Mesothelial cell of epicardium (in vitro differentiated cells): ENCODE measurements at regions not wholly inside any gene's neighbourhood (a gene's known extent, or its start where the extent isn't known, plus 50 kb on each side); places are given as distances from the start of the nearest gene placed in this dataset.

Experiments used
- DNase-seq, 2 experiments: peaks; one replicate each; pipeline ENCODE4 v3.0.0; 2021; ENCODE audit warnings: low spot score in 2 of 2; ENCODE audit not compliant: unreplicated experiment in 2 of 2
- H3K27ac Mint-ChIP-seq: 2 replicates; pipeline ENCODE4 v1.8.0; 2021; ENCODE audit warnings: mixed read lengths
- H3K27me3 Mint-ChIP-seq: 2 replicates; pipeline ENCODE4 v1.8.0; 2021; ENCODE audit warnings: low read depth, mixed read lengths
- H3K36me3 Mint-ChIP-seq: 2 replicates; pipeline ENCODE4 v1.8.0; 2021; ENCODE audit warnings: mixed read lengths
- H3K4me1 Mint-ChIP-seq: 2 replicates; pipeline ENCODE4 v1.8.0; 2021; ENCODE audit warnings: mixed read lengths
- H3K4me3 Mint-ChIP-seq: 2 replicates; pipeline ENCODE4 v1.8.0; 2021; ENCODE audit warnings: mild to moderate bottlenecking, moderate library complexity, mixed read lengths
- H3K9me3 Mint-ChIP-seq: 2 replicates; pipeline ENCODE4 v1.8.0; 2021; ENCODE audit warnings: mixed read lengths
- CTCF ChIP-seq: fragments of 200-600 bp; sonication (generic); IDR thresholded peaks from one replicate; pipeline ENCODE4 v1.5.0; 2021; ENCODE audit warnings: antibody characterized with exemption; ENCODE audit not compliant: unreplicated experiment

- peak; percentile 40 for TF ChIP-seq CTCF
- peaks cover 19% of the 10 kb centered on the region for H3K36me3 Mint-ChIP-seq
- peaks cover 76% of the 10 kb centered on the region for H3K9me3 Mint-ChIP-seq
These were observed 683.0 kb downstream of the TBL1XR1 start for GRCh38 chr3:176514297-176514696.

GRCh38 chr3:176513604-176514003 lies 683.7 kb downstream of the TBL1XR1 start:
- H3K4me3 Mint-ChIP-seq: no peak overlapping the region
- peaks cover 74% of the 10 kb centered on the region for H3K9me3 Mint-ChIP-seq
- peaks cover 19% of the 10 kb centered on the region for H3K36me3 Mint-ChIP-seq
- DNase-seq: no peak
- no peaks in the 10 kb centered on the region for H3K4me1 Mint-ChIP-seq
- no peak overlapping the region for H3K27ac Mint-ChIP-seq
- no peaks in the 10 kb centered on the region for H3K27me3 Mint-ChIP-seq
- no peak for TF ChIP-seq CTCF

More at GRCh38 chr3:176514297-176514696, 683.0 kb downstream of the TBL1XR1 start:
- H3K27me3 Mint-ChIP-seq: no peaks in the 10 kb centered on the region
- no peak overlapping the region for H3K27ac Mint-ChIP-seq
- DNase-seq: no peak
- H3K4me1 Mint-ChIP-seq: no peaks in the 10 kb centered on the region
- no peak overlapping the region for H3K4me3 Mint-ChIP-seq

GRCh38 chr3:176512037-176512436 lies 685.2 kb downstream of the TBL1XR1 start:
- TF ChIP-seq CTCF: no peak
- Mint-ChIP-seq H3K9me3 (peaks cover 75% of the 10 kb centered on the region), H3K27ac (no peak overlapping the region), H3K4me3 (no peak overlapping the region), H3K27me3 (no peaks in the 10 kb centered on the region), H3K4me1 (no peaks in the 10 kb centered on the region), H3K36me3 (peaks cover 19% of the 10 kb centered on the region)
- DNase-seq: no peak

- no peak for DNase-seq
- TF ChIP-seq CTCF: no peak
- H3K9me3 Mint-ChIP-seq: peaks cover 68% of the 10 kb centered on the region
- no peaks in the 10 kb centered on the region for H3K4me1 Mint-ChIP-seq
- H3K36me3 Mint-ChIP-seq: peaks cover 14% of the 10 kb centered on the region
- H3K27me3 Mint-ChIP-seq: no peaks in the 10 kb centered on the region
- no peak overlapping the region for H3K4me3 Mint-ChIP-seq
- no peak overlapping the region for H3K27ac Mint-ChIP-seq
These were observed 687.2 kb downstream of the TBL1XR1 start for GRCh38 chr3:176510097-176510496.

- H3K9me3 Mint-ChIP-seq: peaks cover 38% of the 10 kb centered on the region
- H3K27me3 Mint-ChIP-seq: no peaks in the 10 kb centered on the region
- no peak overlapping the region for H3K4me3 Mint-ChIP-seq
- H3K4me1 Mint-ChIP-seq: no peaks in the 10 kb centered on the region
- no peaks in the 10 kb centered on the region for H3K36me3 Mint-ChIP-seq
- no peak for DNase-seq
- no peak for TF ChIP-seq CTCF
- H3K27ac Mint-ChIP-seq: no peak overlapping the region
These were observed 691.2 kb downstream of the TBL1XR1 start for GRCh38 chr3:176505878-176506621.
